T-cell (primary cell): ENCODE measurements at regions not wholly inside any gene's neighbourhood (a gene's known extent, or its start where the extent isn't known, plus 50 kb on each side); places are given as distances from the start of the nearest gene placed in this dataset.

Experiments used
- ATAC-seq, 4 experiments: fragments of 200-7000 bp in 3 of 4; fragments of 150-1000 bp in 1 of 4; cut with Tn5 transposase; replicated peaks in 1 of 4; 1 replicate in 3 of 4; 2 replicates in 1 of 4; pipeline ENCODE4 v1.10.0; 2021; ENCODE audit warnings: moderate library complexity in 3 of 4, mild to moderate bottlenecking in 2 of 4, moderate number of reproducible peaks in 1 of 4
- CTCF ChIA-PET, 2 donors: fragments of 300-600 bp; sonication (Branson Sonifier 250); formaldehyde crosslinking; loops; one replicate each; lab custom pipeline; 2022; ENCODE audit warnings: antibody characterized with exemption in 2 of 2; lab: Charles Lee
- POLR2A ChIA-PET, 2 donors: fragments of 300-600 bp; sonication (Branson Sonifier 250); formaldehyde crosslinking; loops; one replicate each; lab custom pipeline; 2022; ENCODE audit warnings: antibody characterized with exemption in 2 of 2; lab: Charles Lee
- DNase-seq, 35 experiments: peaks; one replicate each; pipeline versions ENCODE4 v3.0.0 to v3.0.0-alpha.2; 2013 to 2023
- H3K27ac ChIP-seq: one replicate; pipeline ENCODE4 v1.5.1; 2013; ENCODE audit warnings: low read length
- H3K27me3 ChIP-seq, 2 experiments: replicated peaks in 1 of 2; 1 replicate in 1 of 2; 2 replicates in 1 of 2; pipeline versions ENCODE4 v1.6.1 to v1.7.0; 2013; ENCODE audit warnings: low read length in 1 of 2, mixed read lengths in 1 of 2; ENCODE audit not compliant: control insufficient read depth in 2 of 2, insufficient read depth in 2 of 2; ENCODE audit errors: extremely low read depth in 1 of 2
- H3K36me3 ChIP-seq, 2 donors: 1 replicate in 1 of 2; 2 replicates in 1 of 2; pipeline versions ENCODE4 v1.6.1 to v1.7.0; 2013; ENCODE audit warnings: low read length in 1 of 2; ENCODE audit not compliant: control insufficient read depth in 2 of 2, insufficient read depth in 1 of 2; ENCODE audit errors: extremely low read depth in 1 of 2
- H3K4me1 ChIP-seq, 2 experiments: 1 replicate in 1 of 2; 2 replicates in 1 of 2; pipeline versions ENCODE4 v1.6.1 to v1.7.0; 2013; ENCODE audit warnings: low read length in 2 of 2, mixed read lengths in 1 of 2; ENCODE audit not compliant: insufficient read depth in 2 of 2, control insufficient read depth in 1 of 2; ENCODE audit errors: extremely low read depth in 1 of 2
- H3K4me3 ChIP-seq, 2 donors: 1 replicate in 1 of 2; 2 replicates in 1 of 2; pipeline versions ENCODE4 v1.5.1 to v1.7.0; 2013; ENCODE audit warnings: mild to moderate bottlenecking in 2 of 2, low read length in 1 of 2, moderate library complexity in 1 of 2; ENCODE audit not compliant: control insufficient read depth in 1 of 2; ENCODE audit errors: extremely low read depth in 1 of 2
- H3K9me3 ChIP-seq: 2 replicates; pipeline ENCODE4 v1.7.0; 2013
- H3K27ac Mint-ChIP-seq, 2 donors: one replicate each; pipeline ENCODE4 v1.8.0; 2020 to 2021; ENCODE audit warnings: mild to moderate bottlenecking in 2 of 2, mixed read lengths in 2 of 2
- H3K27me3 Mint-ChIP-seq, 2 donors: one replicate each; pipeline ENCODE4 v1.8.0; 2021 to 2022; ENCODE audit warnings: mixed read lengths in 2 of 2
- H3K36me3 Mint-ChIP-seq: one replicate; pipeline ENCODE4 v1.8.0; 2021; ENCODE audit warnings: mixed read lengths
- H3K4me1 Mint-ChIP-seq, 3 donors: one replicate each; pipeline ENCODE4 v1.8.0; 2020 to 2022; ENCODE audit warnings: mixed read lengths in 3 of 3, mild to moderate bottlenecking in 1 of 3
- H3K4me3 Mint-ChIP-seq, 3 donors: one replicate each; pipeline ENCODE4 v1.8.0; 2020 to 2022; ENCODE audit warnings: mild to moderate bottlenecking in 3 of 3, mixed read lengths in 3 of 3, moderate library complexity in 3 of 3
- H3K9me3 Mint-ChIP-seq, 3 donors: one replicate each; pipeline ENCODE4 v1.8.0; 2020 to 2022; ENCODE audit warnings: mixed read lengths in 3 of 3
- WGBS: methylation state at CpG from one replicate; pipeline ENCODE4 v1.1.5; 2013; ENCODE audit warnings: missing lambda C conversion rate; ENCODE audit not compliant: insufficient coverage; 5-methylcytosine and 5-hydroxymethylcytosine counted together

- ATAC-seq (no peak), DNase-seq (no peak)
- Mint-ChIP-seq H3K27ac (no peak overlapping the region), H3K36me3 (no peaks in the 10 kb centered on the region), H3K9me3 (peaks cover 3 to 32% (median 27%) of the 10 kb centered on the region in 3 donors), H3K4me3 (no peak overlapping the region), H3K4me1 (no peaks in the 10 kb centered on the region), H3K27me3 (no peaks in the 10 kb centered on the region)
- Histone ChIP-seq H3K36me3 (no peaks in the 10 kb centered on the region), H3K27ac (no peak overlapping the region), H3K4me3 (no peak overlapping the region), H3K27me3 (no peaks in the 10 kb centered on the region), H3K4me1 (no peaks in the 10 kb centered on the region), H3K9me3 (no peaks in the 10 kb centered on the region)
- ChIA-PET CTCF (no interaction called here), POLR2A (no interaction called here)
- WGBS: no CpG with 5 or more reads among the region's 3 CpGs
Measured at GRCh38 chr4:45399116-45399515, 672.8 kb upstream of the GNPDA2 start.

GRCh38 chr4:45385306-45385705, 659.0 kb upstream of the GNPDA2 start:
- no peaks in the 10 kb centered on the region for H3K4me1 ChIP-seq
- no peaks in the 10 kb centered on the region for H3K36me3 Mint-ChIP-seq
- H3K4me1 Mint-ChIP-seq: no peaks in the 10 kb centered on the region

GRCh38 chr4:45370408-45370807, 644.1 kb upstream of the GNPDA2 start:
- Mint-ChIP-seq H3K36me3 (no peaks in the 10 kb centered on the region), H3K4me1 (no peaks in the 10 kb centered on the region), H3K4me3 (no peak overlapping the region), H3K9me3 (peaks cover 4 to 7% (median 6%) of the 10 kb centered on the region in 3 donors), H3K27me3 (no peaks in the 10 kb centered on the region), H3K27ac (no peak overlapping the region)
- Histone ChIP-seq H3K4me1 (no peaks in the 10 kb centered on the region), H3K4me3 (no peak overlapping the region), H3K36me3 (no peaks in the 10 kb centered on the region), H3K9me3 (no peaks in the 10 kb centered on the region), H3K27ac (no peak overlapping the region), H3K27me3 (no peaks in the 10 kb centered on the region)
- DNase-seq (no peak), ATAC-seq (no peak)
- POLR2A ChIA-PET: no interaction called here
- CTCF ChIA-PET: no interaction called here
- no CpG with 5 or more reads among the region's 2 CpGs for WGBS

More at GRCh38 chr4:45385306-45385705, 659.0 kb upstream of the GNPDA2 start:
- CTCF ChIA-PET: no interaction called here
- no peaks in the 10 kb centered on the region for H3K27me3 ChIP-seq
- H3K9me3 ChIP-seq: peaks cover 4% of the 10 kb centered on the region
- no peak overlapping the region for H3K4me3 ChIP-seq
- no peak overlapping the region for H3K4me3 Mint-ChIP-seq
- no peak overlapping the region for H3K27ac ChIP-seq
- no peak for ATAC-seq
- POLR2A ChIA-PET: no interaction called here
- no peaks in the 10 kb centered on the region for H3K36me3 ChIP-seq
- no peak for DNase-seq
- no peak overlapping the region for H3K27ac Mint-ChIP-seq
- H3K9me3 Mint-ChIP-seq: peaks cover 16 to 27% (median 26%) of the 10 kb centered on the region in 3 donors
- H3K27me3 Mint-ChIP-seq: no peaks in the 10 kb centered on the region

- Histone ChIP-seq H3K4me3 (no peak overlapping the region), H3K4me1 (no peaks in the 10 kb centered on the region), H3K27ac (no peak overlapping the region), H3K27me3 (no peaks in the 10 kb centered on the region), H3K9me3 (no peaks in the 10 kb centered on the region), H3K36me3 (no peaks in the 10 kb centered on the region)
- ATAC-seq: no peak
- no peak for DNase-seq
- POLR2A ChIA-PET: no interaction called here
- H3K27me3 Mint-ChIP-seq: no peaks in the 10 kb centered on the region
- no peak overlapping the region for H3K4me3 Mint-ChIP-seq
- H3K4me1 Mint-ChIP-seq: no peaks in the 10 kb centered on the region
- H3K9me3 Mint-ChIP-seq: peaks cover 3 to 10% (median 4%) of the 10 kb centered on the region in 3 donors
- CTCF ChIA-PET: no interaction called here
- H3K27ac Mint-ChIP-seq: no peak overlapping the region
- no peaks in the 10 kb centered on the region for H3K36me3 Mint-ChIP-seq
- WGBS: no CpG with 5 or more reads among the region's 1 CpG
Measured at GRCh38 chr4:45368832-45369231, 642.5 kb upstream of the GNPDA2 start.

- Histone ChIP-seq H3K36me3 (no peaks in the 10 kb centered on the region), H3K4me3 (no peak overlapping the region), H3K27ac (no peak overlapping the region), H3K4me1 (no peaks in the 10 kb centered on the region), H3K27me3 (no peaks in the 10 kb centered on the region), H3K9me3 (no peaks in the 10 kb centered on the region)
- WGBS: 75% methylated on average over 2 of the region's 3 CpGs
- Mint-ChIP-seq H3K9me3 (peaks cover 13 to 19% (median 17%) of the 10 kb centered on the region in 3 donors), H3K4me3 (no peak overlapping the region), H3K36me3 (no peaks in the 10 kb centered on the region), H3K4me1 (no peaks in the 10 kb centered on the region), H3K27ac (no peak overlapping the region), H3K27me3 (no peaks in the 10 kb centered on the region)
- ChIA-PET CTCF (interaction anchor here in 1 of 2 donors (0.6 kb wide), 1 partner anchor 15 kb away, joined by 3 read pairs; no protein-coding TSS in a partner anchor), POLR2A (no interaction called here)
- no peak for ATAC-seq
- no peak for DNase-seq
Measured at GRCh38 chr4:45363931-45364330, 637.6 kb upstream of the GNPDA2 start.

GRCh38 chr4:45358573-45359506, 632.5 kb upstream of the GNPDA2 start:
- ChIA-PET POLR2A (no interaction called here), CTCF (interaction anchor here in 1 of 2 donors (0.6 kb wide), 1 partner anchor 38 kb away, joined by 3 read pairs; no protein-coding TSS in a partner anchor)
- H3K36me3 Mint-ChIP-seq: no peaks in the 10 kb centered on the region
- H3K4me3 Mint-ChIP-seq: no peak overlapping the region
- H3K4me1 ChIP-seq: no peaks in the 10 kb centered on the region
- no peaks in the 10 kb centered on the region for H3K36me3 ChIP-seq
- no peak overlapping the region for H3K27ac Mint-ChIP-seq
- H3K27me3 Mint-ChIP-seq: no peaks in the 10 kb centered on the region
- no peaks in the 10 kb centered on the region for H3K4me1 Mint-ChIP-seq
- WGBS: no CpG with 5 or more reads among the region's 3 CpGs
- no peaks in the 10 kb centered on the region for H3K9me3 ChIP-seq
- DNase-seq (no peak), ATAC-seq (no peak)
- no peak overlapping the region for H3K27ac ChIP-seq
- H3K9me3 Mint-ChIP-seq: peaks cover 9 to 23% (median 19%) of the 10 kb centered on the region in 3 donors
- no peak overlapping the region for H3K4me3 ChIP-seq
- H3K27me3 ChIP-seq: no peaks in the 10 kb centered on the region
